GM12878 (cell line): ENCODE measurements at regions not wholly inside any gene's neighbourhood (a gene's known extent, or its start where the extent isn't known, plus 50 kb on each side); places are given as distances from the start of the nearest gene placed in this dataset.

Experiments used
- ATAC-seq: fragments of 200-7000 bp; cut with Tn5 transposase; 3 replicates; pipeline ENCODE4 v1.9.1; 2020; ENCODE audit warnings: mild to moderate bottlenecking, moderate library complexity
- BruUV-seq: library from RNA; stranded (reverse); fragments of 400-500 nt; replicated peaks from 2 replicates; lab custom pipeline; 2021; lab: Mats Ljungman, UMichigan
- CTCF ChIA-PET: fragments of 300-600 bp; sonication (Branson Sonifier 250); formaldehyde crosslinking; extraction: SDS; loops from one replicate; lab custom pipeline; 2021; ENCODE audit warnings: inconsistent platforms; lab: Yijun Ruan, JAX
- POLR2A ChIA-PET: fragments of 350-600 bp; formaldehyde crosslinking; extraction: SDS; loops from one replicate; lab custom pipeline; 2021; ENCODE audit warnings: inconsistent platforms; lab: Charles Lee
- RAD21 ChIA-PET: fragments of 300-600 bp; sonication (Branson Sonifier 250); formaldehyde crosslinking; loops from one replicate; lab custom pipeline; 2023; ENCODE audit warnings: antibody characterized with exemption; ENCODE audit not compliant: unreplicated experiment; lab: Charles Lee
- SMC1A ChIA-PET: fragments of 300-600 bp; sonication (Branson Sonifier 250); formaldehyde crosslinking; loops from one replicate; lab custom pipeline; 2023; ENCODE audit not compliant: unreplicated experiment, uncharacterized antibody; lab: Charles Lee
- DNase-seq: peaks from one replicate; pipeline ENCODE4 v3.0.0-alpha.2; 2011; ENCODE audit warnings: low read depth, low spot score
- FAIRE-seq: peaks from 3 replicates; lab custom pipeline; 2011; peaks lifted over from hg19 to GRCh38; lab: Jason Lieb, UNC
- H2AFZ ChIP-seq: 2 replicates; pipeline ENCODE4 v1.6.0; 2011; ENCODE audit warnings: low read depth, low read length, control low read depth; ENCODE audit not compliant: control insufficient read depth
- H3K27ac ChIP-seq: 2 replicates; pipeline ENCODE4 v1.5.1; 2011; ENCODE audit warnings: control low read depth; ENCODE audit not compliant: control insufficient read depth, insufficient read depth
- H3K27me3 ChIP-seq, 2 experiments: replicated peaks in 1 of 2; 2 replicates each; pipeline versions ENCODE4 v1.6.0 to v1.6.1; 2011; ENCODE audit warnings: low read length in 1 of 2; ENCODE audit not compliant: control insufficient read depth in 2 of 2, insufficient read depth in 2 of 2
- H3K36me3 ChIP-seq, 2 experiments: 2 replicates each; pipeline ENCODE4 v1.5.1; 2011; ENCODE audit warnings: low read length in 1 of 2; ENCODE audit not compliant: control insufficient read depth in 2 of 2, insufficient read depth in 2 of 2
- H3K4me1 ChIP-seq: 2 replicates; pipeline ENCODE4 v1.6.1; 2011; ENCODE audit warnings: mild to moderate bottlenecking, low read length, moderate library complexity, mixed read lengths; ENCODE audit not compliant: control insufficient read depth, insufficient read depth
- H3K4me2 ChIP-seq: 2 replicates; pipeline ENCODE4 v1.6.0; 2011; ENCODE audit warnings: control low read depth; ENCODE audit not compliant: control insufficient read depth, insufficient read depth
- H3K4me3 ChIP-seq: fragments of 200-600 bp; sonication (generic); 2 replicates; pipeline ENCODE4 v1.5.1; 2016
- H3K79me2 ChIP-seq: 2 replicates; pipeline ENCODE4 v1.6.0; 2011; ENCODE audit warnings: low read length; ENCODE audit not compliant: control insufficient read depth, insufficient read depth
- H3K9ac ChIP-seq: 2 replicates; pipeline ENCODE4 v1.8.0; 2011; ENCODE audit warnings: low read length, control low read depth, mixed read lengths; ENCODE audit not compliant: control insufficient read depth, insufficient read depth
- H3K9me3 ChIP-seq: replicated peaks from 3 replicates; pipeline ENCODE4 v1.5.1; 2011; ENCODE audit warnings: mild to moderate bottlenecking, low read length; ENCODE audit not compliant: control insufficient read depth, insufficient read depth
- H4K20me1 ChIP-seq: 2 replicates; pipeline ENCODE4 v1.6.0; 2011; ENCODE audit not compliant: control insufficient read depth, insufficient read depth
- BCL3 ChIP-seq: IDR thresholded peaks from 2 replicates; pipeline ENCODE4 v1.6.1; 2011; ENCODE audit warnings: borderline replicate concordance, low read depth, mild to moderate bottlenecking, moderate library complexity, low read length; ENCODE audit not compliant: insufficient read depth, poor library complexity, severe bottlenecking
- EGR1 ChIP-seq, 2 experiments: IDR thresholded peaks; 1 replicate in 1 of 2; 2 replicates in 1 of 2; pipeline ENCODE4 v1.6.1; 2011 to 2012; ENCODE audit warnings: low read depth in 2 of 2, low read length in 2 of 2, borderline replicate concordance in 1 of 2, mild to moderate bottlenecking in 1 of 2, moderate library complexity in 1 of 2
- ESRRA ChIP-seq: IDR thresholded peaks from 2 replicates; pipeline ENCODE4 v1.6.1; 2012; ENCODE audit warnings: mild to moderate bottlenecking, low read length, improper control_type of control experiment
- ETV6 ChIP-seq, 2 experiments: fragments of 450-650 bp in 1 of 2; IDR thresholded peaks in 1 of 2; conservative IDR thresholded peaks in 1 of 2; 2 replicates each; pipeline ENCODE4 v1.6.1; 2014; ENCODE audit warnings: antibody characterized with exemption in 1 of 2, borderline replicate concordance in 1 of 2, low read depth in 1 of 2, mild to moderate bottlenecking in 1 of 2, moderate library complexity in 1 of 2
- NFYA ChIP-seq: IDR thresholded peaks from 2 replicates; pipeline ENCODE4 v1.6.1; 2011; ENCODE audit warnings: low read depth, mild to moderate bottlenecking, low read length, improper control_type of control experiment, borderline replicate concordance
- NFYB ChIP-seq: IDR thresholded peaks from 2 replicates; pipeline ENCODE4 v1.6.1; 2011; ENCODE audit warnings: low read depth, mild to moderate bottlenecking, low read length, improper control_type of control experiment, moderate library complexity; ENCODE audit not compliant: insufficient read depth
- NR2F1 ChIP-seq: fragments of 450-650 bp; conservative IDR thresholded peaks from 2 replicates; pipeline ENCODE4 v1.6.1; 2017; ENCODE audit warnings: mild to moderate bottlenecking
- TBL1XR1 ChIP-seq: IDR thresholded peaks from 2 replicates; pipeline ENCODE4 v1.6.1; 2012; ENCODE audit warnings: low read depth, low read length, improper control_type of control experiment
- WRNIP1 ChIP-seq: IDR thresholded peaks from 2 replicates; pipeline ENCODE4 v1.6.1; 2011; ENCODE audit warnings: low read depth, low read length, improper control_type of control experiment, borderline replicate concordance
- ZBTB40 ChIP-seq: fragments of 450-650 bp; IDR thresholded peaks from 2 replicates; pipeline ENCODE4 v1.6.1; 2016; ENCODE audit warnings: mild to moderate bottlenecking, moderate library complexity, borderline replicate concordance
- ZNF207 ChIP-seq: fragments of 450-650 bp; IDR thresholded peaks from 2 replicates; pipeline ENCODE4 v1.6.1; 2014; ENCODE audit warnings: antibody characterized with exemption, mild to moderate bottlenecking, borderline replicate concordance
- WGBS: methylation state at CpG from one replicate; pipeline ENCODE4 v1.1.6; 2016; ENCODE audit warnings: low lambda C conversion rate; ENCODE audit not compliant: insufficient replicate concordance, insufficient coverage; ENCODE audit errors: missing lambda C conversion rate; 5-methylcytosine and 5-hydroxymethylcytosine counted together
- in situ Hi-C: fragments of 300-500 bp; cut with MboI; formaldehyde crosslinking; loops from 9 replicates; pipeline ENCODE4 v1.14.3; 2018; ENCODE audit warnings: mixed read lengths
- intact Hi-C: fragments of 100-400 bp; cut with micrococcal nuclease; formaldehyde crosslinking; loops from one replicate; pipeline ENCODE4 v1.14.2; 2022; ENCODE audit not compliant: unreplicated experiment

GRCh38 chr6:8664070-8664469, 228.7 kb upstream of the SLC35B3 start (continued):
- no peak for TF ChIP-seq BCL3
- no peak for TF ChIP-seq TBL1XR1
- no peak for TF ChIP-seq NFYA
- TF ChIP-seq ZBTB40 = no peak
- TF ChIP-seq ESRRA = no peak

GRCh38 chr6:8659404-8660189, 224.3 kb upstream of the SLC35B3 start:
- RAD21 ChIA-PET = no interaction called here
- no peaks in the 10 kb centered on the region for H3K4me1 ChIP-seq
- CTCF ChIA-PET = no interaction called here
- H3K9ac ChIP-seq = no peak overlapping the region
- ATAC-seq (no peak), DNase-seq (no peak), FAIRE-seq (no peak)
- H2AFZ ChIP-seq = no peak overlapping the region
- no peaks in the 10 kb centered on the region for H3K36me3 ChIP-seq
- H3K9me3 ChIP-seq = no peaks in the 10 kb centered on the region
- TF ChIP-seq NR2F1 = no peak
- no peak for TF ChIP-seq ETV6 (conservative IDR thresholded peaks at IDR 0.05 in 1 of 2, IDR thresholded peaks at IDR 0.05 in 1 of 2; ENCODE audit: borderline replicate concordance in 1 of 2, low read depth in 1 of 2)
- no peak for TF ChIP-seq BCL3
- TF ChIP-seq EGR1 (IDR thresholded peaks at IDR 0.05; ENCODE audit: borderline replicate concordance in 1 of 2, low read depth in 2 of 2, low read length in 2 of 2) = no peak
- no peak for TF ChIP-seq ZNF207
- TF ChIP-seq NFYB = no peak
- TF ChIP-seq WRNIP1 = no peak
- SMC1A ChIA-PET = no interaction called here
- H3K27ac ChIP-seq = no peak overlapping the region
- intact Hi-C loops (no loop called here), in situ Hi-C loops (no loop called here)
- POLR2A ChIA-PET = no interaction called here
- no peaks in the 10 kb centered on the region for H3K79me2 ChIP-seq
- H3K27me3 ChIP-seq = no peaks in the 10 kb centered on the region
- WGBS = 14% methylated on average over 6 of the region's 6 CpGs
- H3K4me2 ChIP-seq = no peak overlapping the region
- no TSS peak for BruUV-seq
- no peak overlapping the region for H3K4me3 ChIP-seq
- H4K20me1 ChIP-seq = no peaks in the 10 kb centered on the region
